HTR-8/SVneo (cell line): ENCODE measurements at regions not wholly inside any gene's neighbourhood (a gene's known extent, or its start where the extent isn't known, plus 50 kb on each side); places are given as distances from the start of the nearest gene placed in this dataset.
"Not testable (repeated sequence)": the region's sequence is repeated elsewhere in the genome, so short reads cannot be mapped to it uniquely, and the experiment has no call there.

Source experiments
- DNase-seq: peaks from one replicate; pipeline ENCODE4 v3.0.0; 2011; ENCODE audit warnings: low spot score, mixed read lengths; ENCODE audit not compliant: insufficient read length
- FAIRE-seq: peaks from 2 replicates; lab custom pipeline; 2011; peaks lifted over from hg19 to GRCh38; lab: Jason Lieb, UNC

GRCh38 chr18:10076502-10077030 is 162.8 kb downstream of the VAPA start:
- DNase-seq (no peak), FAIRE-seq (no peak)

GRCh38 chr18:10077986-10078385 is 164.2 kb downstream of the VAPA start:
- no peak for FAIRE-seq
- no peak for DNase-seq

GRCh38 chr18:10080372-10080771 is 166.6 kb downstream of the VAPA start:
- FAIRE-seq = no peak

GRCh38 chr18:10081492-10081891 is 167.7 kb downstream of the VAPA start:
- FAIRE-seq (no peak), DNase-seq (no peak)

More at GRCh38 chr18:10080372-10080771, 166.6 kb downstream of the VAPA start:
- no peak for DNase-seq

- DNase-seq = no peak
- peak; percentile 9 for FAIRE-seq
Observed at GRCh38 chr18:10085416-10085815, 171.6 kb downstream of the VAPA start.

GRCh38 chr18:10085876-10086275 is 172.1 kb downstream of the VAPA start:
- no peak for FAIRE-seq
- no peak for DNase-seq

- DNase-seq (no peak), FAIRE-seq (no peak)
Observed at GRCh38 chr18:10086458-10087210, 172.8 kb downstream of the VAPA start.

- FAIRE-seq (no peak), DNase-seq (no peak)
Observed at GRCh38 chr18:10088734-10089133, 174.9 kb downstream of the VAPA start.

GRCh38 chr18:10089881-10090280 is 176.1 kb downstream of the VAPA start:
- FAIRE-seq (no peak), DNase-seq (no peak)

- FAIRE-seq = no peak
- no peak for DNase-seq
Observed at GRCh38 chr18:10090668-10091067, 176.9 kb downstream of the VAPA start.

GRCh38 chr18:10093445-10093844 is 179.6 kb downstream of the VAPA start:
- DNase-seq = no peak
- FAIRE-seq = no peak

- FAIRE-seq = no peak
- no peak for DNase-seq
Observed at GRCh38 chr18:10094154-10094553, 180.3 kb downstream of the VAPA start.

GRCh38 chr18:10094655-10095054 is 180.8 kb downstream of the VAPA start:
- FAIRE-seq (no peak), DNase-seq (no peak)

GRCh38 chr18:10095356-10095755 is 181.5 kb downstream of the VAPA start:
- DNase-seq (no peak), FAIRE-seq (no peak)

- FAIRE-seq = no peak
- DNase-seq = no peak
Observed at GRCh38 chr18:10099539-10100140, 185.8 kb downstream of the VAPA start.

- DNase-seq = no peak
- FAIRE-seq = no peak
Observed at GRCh38 chr18:10100196-10100595, 186.4 kb downstream of the VAPA start.

- FAIRE-seq = no peak
- no peak for DNase-seq
Observed at GRCh38 chr18:10100941-10101701, 187.3 kb downstream of the VAPA start.

GRCh38 chr18:10101729-10102128 is 187.9 kb downstream of the VAPA start:
- DNase-seq (no peak), FAIRE-seq (no peak)

GRCh38 chr18:10105118-10105517 is 191.3 kb downstream of the VAPA start:
- DNase-seq = not testable (repeated sequence)

GRCh38 chr18:10111191-10111590 is 197.4 kb downstream of the VAPA start:
- DNase-seq (no peak), FAIRE-seq (no peak)

More at GRCh38 chr18:10105118-10105517, 191.3 kb downstream of the VAPA start:
- FAIRE-seq = not testable (repeated sequence)

GRCh38 chr18:10111944-10112343 is 198.1 kb downstream of the VAPA start:
- DNase-seq = no peak
- FAIRE-seq = no peak
